Ectodermal cell (in vitro differentiated cells): ENCODE measurements at regions not wholly inside any gene's neighbourhood (a gene's known extent, or its start where the extent isn't known, plus 50 kb on each side); places are given as distances from the start of the nearest gene placed in this dataset.
"Not testable (repeated sequence)": the region's sequence is repeated elsewhere in the genome, so short reads cannot be mapped to it uniquely, and the experiment has no call there.

Source experiments
- H3K27ac ChIP-seq: 2 replicates; pipeline ENCODE4 v1.7.0; 2013; ENCODE audit warnings: mild to moderate bottlenecking, low read depth, low read length; ENCODE audit not compliant: insufficient read depth, poor library complexity, severe bottlenecking
- H3K27me3 ChIP-seq: 2 replicates; pipeline ENCODE4 v1.7.0; 2013; ENCODE audit warnings: mild to moderate bottlenecking, low read length; ENCODE audit not compliant: insufficient read depth, control insufficient read depth, poor library complexity, severe bottlenecking
- H3K36me3 ChIP-seq: one replicate; pipeline ENCODE4 v1.7.0; 2013; ENCODE audit warnings: low read length; ENCODE audit not compliant: control insufficient read depth, insufficient read depth
- H3K4me1 ChIP-seq: one replicate; pipeline ENCODE4 v1.7.0; 2013; ENCODE audit warnings: low read length; ENCODE audit not compliant: control insufficient read depth, insufficient read depth
- H3K4me3 ChIP-seq: 2 replicates; pipeline ENCODE4 v1.7.0; 2013; ENCODE audit warnings: low read depth, low read length, control low read depth; ENCODE audit not compliant: insufficient read depth
- H3K9me3 ChIP-seq: 2 replicates; pipeline ENCODE4 v1.7.0; 2013; ENCODE audit warnings: mild to moderate bottlenecking, low read length, moderate library complexity; ENCODE audit not compliant: control insufficient read depth
- WGBS, 2 experiments: methylation state at CpG; one replicate each; pipeline ENCODE4 v1.1.7; 2013; ENCODE audit warnings: missing lambda C conversion rate in 2 of 2; 5-methylcytosine and 5-hydroxymethylcytosine counted together

DNA sequence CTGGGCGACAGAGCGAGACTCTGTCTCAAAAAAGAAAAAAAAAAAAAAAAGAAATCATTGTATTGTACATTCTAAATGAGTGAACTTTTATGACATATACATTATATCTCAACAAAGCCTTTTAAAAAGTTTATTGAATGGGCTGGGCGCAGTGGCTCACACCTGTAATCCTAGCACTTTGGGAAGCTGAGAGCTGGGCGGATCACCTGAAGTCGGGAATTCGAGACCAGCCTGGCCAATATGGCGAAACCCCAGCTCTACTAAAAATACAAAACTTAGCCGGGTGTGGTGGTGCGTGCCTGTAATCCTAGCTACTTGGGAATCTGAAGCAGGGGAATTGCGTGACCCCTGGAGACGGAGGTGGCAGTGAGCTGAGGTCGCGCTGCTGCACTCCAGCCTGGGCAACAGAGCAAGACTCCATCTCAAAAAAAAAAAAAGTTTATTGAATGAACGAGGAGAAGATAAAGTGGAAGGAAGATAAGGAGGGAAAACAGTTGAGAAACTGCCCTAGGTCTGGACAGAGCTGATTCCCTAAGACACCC is 71.9 kb upstream of the NBPF3 start:
- H3K27ac ChIP-seq, H3K4me3 ChIP-seq, H3K36me3 ChIP-seq, H3K27me3 ChIP-seq, H3K4me1 ChIP-seq, H3K9me3 ChIP-seq: not testable (repeated sequence)
- 81 to 83% methylated on average over 12 of the region's 14 CpGs for WGBS, 2 experiments

- no peaks in the 10 kb centered on the region for H3K27me3 ChIP-seq
- H3K27ac ChIP-seq, result no peak overlapping the region
- H3K36me3 ChIP-seq, result no peaks in the 10 kb centered on the region
- 89 to 92% methylated on average over 3 of the region's 3 CpGs for WGBS, 2 experiments
- no peaks in the 10 kb centered on the region for H3K9me3 ChIP-seq
- no peaks in the 10 kb centered on the region for H3K4me1 ChIP-seq
- H3K4me3 ChIP-seq, result no peak overlapping the region
These were observed 73.6 kb upstream of the NBPF3 start for GRCh38 chr1:21366288-21366687.

- no peak overlapping the region for H3K27ac ChIP-seq
- H3K4me1 ChIP-seq, result no peaks in the 10 kb centered on the region
- no peaks in the 10 kb centered on the region for H3K36me3 ChIP-seq
- H3K4me3 ChIP-seq, result no peak overlapping the region
- no peaks in the 10 kb centered on the region for H3K27me3 ChIP-seq
- H3K9me3 ChIP-seq, result no peaks in the 10 kb centered on the region
These were observed 74.8 kb upstream of the ECE1 start for GRCh38 chr1:21365036-21365435.

GRCh38 chr1:21362096-21362495 is 71.8 kb upstream of the ECE1 start:
- Histone ChIP-seq H3K27ac (no peak overlapping the region), H3K4me3 (no peak overlapping the region), H3K27me3 (no peaks in the 10 kb centered on the region), H3K4me1 (no peaks in the 10 kb centered on the region), H3K36me3 (no peaks in the 10 kb centered on the region), H3K9me3 (no peaks in the 10 kb centered on the region)
- WGBS, 2 experiments, result 91 to 99% methylated on average over 3 of the region's 3 CpGs

DNA sequence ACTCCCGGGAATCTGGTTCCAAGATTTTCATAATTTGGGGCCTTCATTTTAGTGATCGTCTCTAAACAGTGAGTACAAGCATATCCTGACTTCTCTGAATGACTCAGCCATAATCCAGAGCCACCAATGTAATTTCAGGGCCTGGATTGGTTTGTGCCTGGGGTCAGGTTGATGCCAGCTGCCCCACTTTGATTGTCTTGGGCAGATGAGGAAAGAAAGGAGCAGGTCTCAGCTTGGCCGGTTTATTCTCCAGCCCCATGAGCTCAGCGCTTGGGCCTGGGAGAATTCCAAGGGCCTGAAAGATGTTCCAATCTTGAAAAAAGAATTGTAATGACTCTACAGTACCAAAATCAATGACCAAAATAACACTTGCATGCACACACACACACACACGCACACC is 71.2 kb upstream of the ECE1 start:
- WGBS, 2 experiments, result 86 to 96% methylated on average over 4 of the region's 5 CpGs
- Histone ChIP-seq H3K9me3 (no peaks in the 10 kb centered on the region), H3K27ac (no peak overlapping the region), H3K27me3 (no peaks in the 10 kb centered on the region), H3K4me3 (no peak overlapping the region), H3K4me1 (no peaks in the 10 kb centered on the region), H3K36me3 (no peaks in the 10 kb centered on the region)

GRCh38 chr1:21357161-21357560 is 66.9 kb upstream of the ECE1 start:
- Histone ChIP-seq H3K27ac (no peak overlapping the region), H3K9me3 (no peaks in the 10 kb centered on the region), H3K4me1 (no peaks in the 10 kb centered on the region), H3K4me3 (no peak overlapping the region), H3K36me3 (no peaks in the 10 kb centered on the region), H3K27me3 (no peaks in the 10 kb centered on the region)
- 84 to 87% methylated on average over 5 of the region's 5 CpGs for WGBS, 2 experiments

DNA sequence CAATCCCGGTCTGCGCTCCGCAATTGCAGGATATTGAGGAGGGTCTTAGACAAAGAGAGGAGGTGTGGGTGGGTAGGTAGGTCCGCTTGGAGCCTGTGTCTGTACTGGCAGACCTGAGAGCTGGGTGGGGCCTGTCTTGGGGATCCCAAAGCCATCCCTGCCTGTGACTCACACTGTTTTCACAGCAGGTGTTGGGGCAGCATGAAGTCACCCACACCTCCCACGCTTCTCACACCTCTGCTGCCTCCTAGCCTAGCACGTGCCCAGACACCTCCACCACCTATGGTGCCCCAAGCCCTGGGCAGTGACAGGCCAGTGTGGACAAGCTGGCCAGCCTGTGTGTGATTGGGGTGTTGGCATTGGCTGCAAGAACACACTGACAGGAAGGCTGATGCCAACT is 65.7 kb upstream of the ECE1 start:
- Histone ChIP-seq H3K4me1 (no peaks in the 10 kb centered on the region), H3K4me3 (no peak overlapping the region), H3K36me3 (no peaks in the 10 kb centered on the region), H3K27me3 (no peaks in the 10 kb centered on the region), H3K27ac (no peak overlapping the region), H3K9me3 (no peaks in the 10 kb centered on the region)
- WGBS, 2 experiments, result 71 to 76% methylated on average over 6 of the region's 6 CpGs

DNA sequence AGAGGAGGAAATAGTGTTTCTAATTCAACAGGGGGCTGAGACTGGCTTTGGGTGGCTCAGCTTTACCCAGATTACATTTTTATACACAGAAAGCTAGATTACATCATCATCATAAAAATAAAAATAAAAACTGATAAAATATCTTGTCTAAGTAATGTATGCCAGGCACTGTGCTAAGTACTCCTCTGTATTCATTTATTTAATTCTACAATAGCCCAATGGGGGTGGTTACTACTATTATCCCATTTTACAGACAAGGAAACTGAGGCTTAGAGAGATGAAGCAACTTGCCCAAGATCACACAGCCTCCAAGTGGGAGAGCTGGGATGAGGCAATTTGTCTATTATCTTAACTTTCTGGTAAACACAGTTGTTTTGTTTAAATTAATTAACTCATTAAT is 62.3 kb upstream of the ECE1 start:
- H3K27ac ChIP-seq, result no peak overlapping the region
- H3K4me1 ChIP-seq, result peaks cover 8% of the 10 kb centered on the region
- no peaks in the 10 kb centered on the region for H3K27me3 ChIP-seq
- H3K36me3 ChIP-seq, result no peaks in the 10 kb centered on the region
- H3K4me3 ChIP-seq, result no peak overlapping the region
- H3K9me3 ChIP-seq, result no peaks in the 10 kb centered on the region

DNA sequence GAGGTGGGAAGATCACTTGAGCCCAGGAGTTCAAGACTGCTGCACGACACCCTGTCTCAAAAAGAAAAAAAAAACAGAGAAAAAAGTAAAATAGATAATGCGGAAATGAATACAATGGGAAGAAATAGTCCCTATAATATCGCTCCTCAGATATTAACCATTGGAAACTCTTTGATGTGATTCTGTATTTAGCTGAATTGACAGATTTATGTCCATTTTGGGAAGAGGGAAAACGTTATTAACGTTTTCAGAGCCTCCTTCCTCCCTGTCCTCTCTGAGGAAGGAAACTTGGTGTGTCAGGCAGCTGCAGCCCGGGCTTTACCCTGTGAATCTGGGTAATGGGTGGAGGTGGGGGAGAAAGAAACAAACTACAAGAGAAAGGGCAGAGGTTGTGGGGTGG is 61.6 kb upstream of the ECE1 start:
- Histone ChIP-seq H3K4me3 (no peak overlapping the region), H3K27ac (no peak overlapping the region), H3K36me3 (no peaks in the 10 kb centered on the region), H3K4me1 (peaks cover 15% of the 10 kb centered on the region), H3K9me3 (no peaks in the 10 kb centered on the region), H3K27me3 (no peaks in the 10 kb centered on the region)
- 84 to 91% methylated on average over 6 of the region's 6 CpGs for WGBS, 2 experiments

GRCh38 chr1:21350202-21350885 is 60.1 kb upstream of the ECE1 start:
- H3K27me3 ChIP-seq, result peaks cover 5% of the 10 kb centered on the region
- H3K4me3 ChIP-seq, result no peak overlapping the region
- H3K4me1 ChIP-seq, result peaks cover 24% of the 10 kb centered on the region
- H3K9me3 ChIP-seq, result no peaks in the 10 kb centered on the region
- no peaks in the 10 kb centered on the region for H3K36me3 ChIP-seq
- H3K27ac ChIP-seq, result no peak overlapping the region
- WGBS, 2 experiments, result 79% methylated on average over 11 of the region's 11 CpGs

DNA sequence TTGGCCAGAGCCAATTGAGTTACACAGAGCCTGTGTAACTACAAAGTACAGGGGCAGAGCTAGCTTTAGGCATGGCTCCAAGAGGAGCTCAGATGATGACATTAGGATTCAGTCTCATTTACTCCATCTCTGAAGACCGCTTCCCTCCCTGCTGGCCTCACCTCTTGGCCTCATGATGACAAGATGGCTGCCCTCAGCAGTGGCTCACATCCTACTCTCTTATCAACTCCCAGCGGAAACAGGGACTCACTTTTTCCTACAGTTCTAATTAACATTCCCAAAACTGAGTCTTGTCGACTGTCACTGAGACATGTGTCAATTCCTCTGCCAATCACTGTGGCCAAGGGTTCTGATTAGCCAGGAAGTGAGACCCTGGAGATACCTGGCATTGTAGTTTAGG is 59.4 kb upstream of the ECE1 start:
- 95 to 97% methylated on average over 3 of the region's 3 CpGs for WGBS, 2 experiments
- H3K27ac ChIP-seq, result no peak overlapping the region
- peaks cover 8% of the 10 kb centered on the region for H3K27me3 ChIP-seq

More for the DNA sequence above, 59.4 kb upstream of the ECE1 start:
- H3K4me1 ChIP-seq, result peaks cover 24% of the 10 kb centered on the region
- H3K9me3 ChIP-seq, result no peaks in the 10 kb centered on the region
- H3K36me3 ChIP-seq, result no peaks in the 10 kb centered on the region
- H3K4me3 ChIP-seq, result no peak overlapping the region
